Suprapubic skin (tissue), 3 donors: ENCODE measurements at regions not wholly inside any gene's neighbourhood (a gene's known extent, or its start where the extent isn't known, plus 50 kb on each side); places are given as distances from the start of the nearest gene placed in this dataset.

ENCODE experiments used
- CTCF ChIP-seq, 2 donors: fragments of 200-600 bp in 1 of 2; fragments of 450-650 bp in 1 of 2; sonication (generic) in 1 of 2; IDR thresholded peaks; one replicate each; pipeline ENCODE4 v1.5.1; 2016 to 2019; ENCODE audit warnings: antibody characterized with exemption in 2 of 2, mild to moderate bottlenecking in 1 of 2, moderate library complexity in 1 of 2
- POLR2A ChIP-seq, 2 donors: fragments of 450-650 bp; IDR thresholded peaks; one replicate each; pipeline ENCODE4 v1.6.1; 2017; ENCODE audit warnings: antibody characterized with exemption in 2 of 2, mild to moderate bottlenecking in 2 of 2, moderate library complexity in 2 of 2

- TF ChIP-seq CTCF (IDR thresholded peaks at IDR 0.05), result no peak
- no peak for TF ChIP-seq POLR2A (IDR thresholded peaks at IDR 0.05)
These were observed 333.1 kb downstream of the FOXL1 start for GRCh38 chr16:86911437-86911958.
